ENCODE measurements at regions not wholly inside any gene's neighbourhood (a gene's known extent, or its start where the extent isn't known, plus 50 kb on each side); places are given as distances from the start of the nearest gene placed in this dataset.

DNA sequence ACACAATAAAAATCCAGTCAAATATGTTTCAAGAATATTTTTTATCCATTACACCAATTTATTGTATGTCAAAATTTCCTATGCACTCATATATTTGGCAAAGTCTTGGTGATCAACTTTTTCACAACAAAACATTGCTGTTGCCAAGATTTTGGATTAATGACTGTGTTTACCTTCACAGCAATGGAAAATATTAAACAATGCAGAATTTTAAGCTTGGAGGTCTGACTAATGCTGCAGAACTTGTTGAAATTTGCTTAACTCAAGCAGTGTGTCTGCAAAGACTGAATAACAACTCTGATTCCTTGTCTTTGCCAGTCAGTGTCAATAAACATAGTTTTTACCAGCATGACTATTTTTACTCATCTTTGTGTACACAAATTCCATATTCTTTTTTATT, 336.4 kb downstream of the CCER1 start:
- TF ChIP-seq, protein P1, sequence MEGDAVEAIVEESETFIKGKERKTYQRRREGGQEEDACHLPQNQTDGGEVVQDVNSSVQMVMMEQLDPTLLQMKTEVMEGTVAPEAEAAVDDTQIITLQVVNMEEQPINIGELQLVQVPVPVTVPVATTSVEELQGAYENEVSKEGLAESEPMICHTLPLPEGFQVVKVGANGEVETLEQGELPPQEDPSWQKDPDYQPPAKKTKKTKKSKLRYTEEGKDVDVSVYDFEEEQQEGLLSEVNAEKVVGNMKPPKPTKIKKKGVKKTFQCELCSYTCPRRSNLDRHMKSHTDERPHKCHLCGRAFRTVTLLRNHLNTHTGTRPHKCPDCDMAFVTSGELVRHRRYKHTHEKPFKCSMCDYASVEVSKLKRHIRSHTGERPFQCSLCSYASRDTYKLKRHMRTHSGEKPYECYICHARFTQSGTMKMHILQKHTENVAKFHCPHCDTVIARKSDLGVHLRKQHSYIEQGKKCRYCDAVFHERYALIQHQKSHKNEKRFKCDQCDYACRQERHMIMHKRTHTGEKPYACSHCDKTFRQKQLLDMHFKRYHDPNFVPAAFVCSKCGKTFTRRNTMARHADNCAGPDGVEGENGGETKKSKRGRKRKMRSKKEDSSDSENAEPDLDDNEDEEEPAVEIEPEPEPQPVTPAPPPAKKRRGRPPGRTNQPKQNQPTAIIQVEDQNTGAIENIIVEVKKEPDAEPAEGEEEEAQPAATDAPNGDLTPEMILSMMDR (IDR thresholded peaks at IDR 0.05; ENCODE audit: low read depth, low read length, poor library complexity, severe bottlenecking), result no peak
- TF ChIP-seq EZH2phosphoT487 (IDR thresholded peaks at IDR 0.05; ENCODE audit: borderline replicate concordance, low read length), result no peak
